ENCODE measurements at regions not wholly inside any gene's neighbourhood (a gene's known extent, or its start where the extent isn't known, plus 50 kb on each side); places are given as distances from the start of the nearest gene placed in this dataset.

- H3K9me3 ChIP-seq (ENCODE audit: low read length) = no peaks in the 10 kb centered on the region
- no peaks in the 10 kb centered on the region for H3K27me3 ChIP-seq (ENCODE audit: insufficient read depth, low read length)
- H3K27ac ChIP-seq (ENCODE audit: low read depth, low read length, poor library complexity, severe bottlenecking) = no peak overlapping the region
- no peaks in the 10 kb centered on the region for H3K4me1 ChIP-seq (ENCODE audit: insufficient read depth, low read length, severe bottlenecking)
- H2AFZ ChIP-seq (ENCODE audit: low read length) = no peak overlapping the region
- H3K9ac ChIP-seq (ENCODE audit: low read length) = no peak overlapping the region
- no peaks in the 10 kb centered on the region for H3K79me2 ChIP-seq (ENCODE audit: insufficient read depth, low read length)
- H3K36me3 ChIP-seq (ENCODE audit: insufficient read depth, low read length) = no peaks in the 10 kb centered on the region
- H3K9me2 ChIP-seq (ENCODE audit: low read depth, low read length) = no peaks in the 10 kb centered on the region
- TF ChIP-seq EZH2 (IDR thresholded peaks at IDR 0.05; ENCODE audit: borderline replicate concordance, low read length) = no peak
- no peak for TF ChIP-seq CTCF (IDR thresholded peaks at IDR 0.05; ENCODE audit: low read length)
- no peaks in the 10 kb centered on the region for H3F3A ChIP-seq (ENCODE audit: insufficient read depth, low read length)
- H4K20me1 ChIP-seq (ENCODE audit: insufficient read depth, low read length) = no peaks in the 10 kb centered on the region
- no peak overlapping the region for H3K4me3 ChIP-seq (ENCODE audit: low read depth, low read length, poor library complexity, severe bottlenecking)
- H3K4me2 ChIP-seq (ENCODE audit: low read length) = no peak overlapping the region
Measured at GRCh38 chr10:130802301-130802700, 509.2 kb downstream of the TCERG1L start.

GRCh38 chr10:130804281-130804680 lies 507.2 kb downstream of the TCERG1L start:
- no peak overlapping the region for H3K9ac ChIP-seq (ENCODE audit: low read length)
- no peaks in the 10 kb centered on the region for H3K9me3 ChIP-seq (ENCODE audit: low read length)
- H3F3A ChIP-seq (ENCODE audit: insufficient read depth, low read length) = no peaks in the 10 kb centered on the region
- H3K27me3 ChIP-seq (ENCODE audit: insufficient read depth, low read length) = no peaks in the 10 kb centered on the region
- H3K4me1 ChIP-seq (ENCODE audit: insufficient read depth, low read length, severe bottlenecking) = no peaks in the 10 kb centered on the region
- TF ChIP-seq CTCF (IDR thresholded peaks at IDR 0.05; ENCODE audit: low read length) (no peak), EZH2 (IDR thresholded peaks at IDR 0.05; ENCODE audit: borderline replicate concordance, low read length) (no peak)
- H3K79me2 ChIP-seq (ENCODE audit: insufficient read depth, low read length) = no peaks in the 10 kb centered on the region
- no peak overlapping the region for H3K27ac ChIP-seq (ENCODE audit: low read depth, low read length, poor library complexity, severe bottlenecking)
- H2AFZ ChIP-seq (ENCODE audit: low read length) = no peak overlapping the region
- no peaks in the 10 kb centered on the region for H3K9me2 ChIP-seq (ENCODE audit: low read depth, low read length)
- no peak overlapping the region for H3K4me2 ChIP-seq (ENCODE audit: low read length)
- H3K4me3 ChIP-seq (ENCODE audit: low read depth, low read length, poor library complexity, severe bottlenecking) = no peak overlapping the region
- no peaks in the 10 kb centered on the region for H4K20me1 ChIP-seq (ENCODE audit: insufficient read depth, low read length)
- H3K36me3 ChIP-seq (ENCODE audit: insufficient read depth, low read length) = no peaks in the 10 kb centered on the region

- Histone ChIP-seq H3K27me3 (ENCODE audit: insufficient read depth, low read length) (no peaks in the 10 kb centered on the region), H3K4me1 (ENCODE audit: insufficient read depth, low read length, severe bottlenecking) (no peaks in the 10 kb centered on the region), H3K9me3 (ENCODE audit: low read length) (no peaks in the 10 kb centered on the region), H2AFZ (ENCODE audit: low read length) (no peak overlapping the region), H3K36me3 (ENCODE audit: insufficient read depth, low read length) (no peaks in the 10 kb centered on the region), H4K20me1 (ENCODE audit: insufficient read depth, low read length) (no peaks in the 10 kb centered on the region), H3F3A (ENCODE audit: insufficient read depth, low read length) (no peaks in the 10 kb centered on the region), H3K9ac (ENCODE audit: low read length) (no peak overlapping the region), H3K4me2 (ENCODE audit: low read length) (no peak overlapping the region), H3K27ac (ENCODE audit: low read depth, low read length, poor library complexity, severe bottlenecking) (no peak overlapping the region), H3K79me2 (ENCODE audit: insufficient read depth, low read length) (no peaks in the 10 kb centered on the region), H3K4me3 (ENCODE audit: low read depth, low read length, poor library complexity, severe bottlenecking) (no peak overlapping the region), H3K9me2 (ENCODE audit: low read depth, low read length) (no peaks in the 10 kb centered on the region)
- TF ChIP-seq CTCF (IDR thresholded peaks at IDR 0.05; ENCODE audit: low read length) (no peak), EZH2 (IDR thresholded peaks at IDR 0.05; ENCODE audit: borderline replicate concordance, low read length) (no peak)
Measured at GRCh38 chr10:130804778-130805634, 506.5 kb downstream of the TCERG1L start.
